K562 (cell line): ENCODE measurements at regions not wholly inside any gene's neighbourhood (a gene's known extent, or its start where the extent isn't known, plus 50 kb on each side); places are given as distances from the start of the nearest gene placed in this dataset.

ENCODE experiments used
- HBP1 ChIP-seq: fragments of 450-650 bp; formaldehyde crosslinking; IDR thresholded peaks from 2 replicates; pipeline ENCODE4 v1.4.0; 2022; ENCODE audit warnings: missing genetic modification characterization
- KLF6 ChIP-seq: fragments of 250-450 bp; sonication (Bioruptor Pico); IDR thresholded peaks from 2 replicates; pipeline ENCODE4 v1.4.0; 2020; ENCODE audit warnings: mild to moderate bottlenecking, moderate library complexity, borderline replicate concordance
- MAZ ChIP-seq, 2 experiments: fragments of 450-650 bp in 1 of 2; sonication (generic) in 1 of 2; formaldehyde crosslinking; IDR thresholded peaks in 1 of 2; conservative IDR thresholded peaks in 1 of 2; 2 replicates each; pipeline versions ENCODE4 v1.4.0 to v1.5.0; 2020; ENCODE audit warnings: mild to moderate bottlenecking in 1 of 2, missing genetic modification reagents in 1 of 2
- SP2 ChIP-seq: IDR thresholded peaks from 2 replicates; pipeline ENCODE4 v1.6.1; 2011; ENCODE audit warnings: mild to moderate bottlenecking, low read depth, low read length, moderate library complexity; ENCODE audit not compliant: poor library complexity, severe bottlenecking; ENCODE audit errors: extremely low read depth
- ZNF311 ChIP-seq: fragments of 250-450 bp; sonication (Bioruptor Pico); IDR thresholded peaks from 2 replicates; pipeline ENCODE4 v1.4.0; 2020; ENCODE audit warnings: mild to moderate bottlenecking, moderate library complexity
- ZNF778 ChIP-seq: fragments of 450-650 bp; formaldehyde crosslinking; IDR thresholded peaks from 2 replicates; pipeline ENCODE4 v1.4.0; 2020; ENCODE audit warnings: mild to moderate bottlenecking, moderate library complexity
- TF ChIP-seq, protein P1 (sequence below), 3 experiments: fragments of 200-800 bp in 1 of 3; sonication (Bioruptor generic) in 1 of 3; sonication (generic) in 1 of 3; formaldehyde crosslinking in 1 of 3; IDR thresholded peaks; 2 replicates each; pipeline versions ENCODE4 v1.6.1 to v1.8.0; 2016 to 2022; ENCODE audit warnings: mild to moderate bottlenecking in 2 of 3, missing compliant biosample characterization in 2 of 3, missing genetic modification characterization in 2 of 3, missing genetic modification reagents in 1 of 3
- TF ChIP-seq, protein P2 (sequence below): IDR thresholded peaks from 2 replicates; pipeline ENCODE4 v1.6.1; 2011; ENCODE audit warnings: borderline replicate concordance, low read depth, mild to moderate bottlenecking, moderate library complexity, low read length; ENCODE audit not compliant: insufficient read depth, poor library complexity, severe bottlenecking

DNA sequence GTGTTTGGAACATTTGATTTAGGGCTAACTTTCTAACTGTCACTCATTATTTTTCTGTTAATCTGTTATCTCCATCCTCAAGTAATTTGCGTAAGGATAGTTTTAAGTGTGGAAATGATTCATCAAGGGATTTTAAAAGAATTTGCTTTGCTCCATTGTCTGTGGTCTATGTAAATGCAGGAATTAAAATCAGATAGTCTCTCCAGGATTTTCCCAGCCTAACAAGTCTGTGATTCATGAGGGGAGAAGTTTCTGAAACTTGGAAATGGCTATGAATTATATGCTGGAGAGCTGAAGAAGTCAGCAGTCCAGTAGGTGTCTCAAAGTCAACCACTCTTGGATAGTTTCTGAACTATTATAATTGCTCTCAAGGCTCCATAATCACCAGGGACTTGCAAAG lies 264.5 kb downstream of the MRPL39 start (continued):
- TF ChIP-seq, protein P1, sequence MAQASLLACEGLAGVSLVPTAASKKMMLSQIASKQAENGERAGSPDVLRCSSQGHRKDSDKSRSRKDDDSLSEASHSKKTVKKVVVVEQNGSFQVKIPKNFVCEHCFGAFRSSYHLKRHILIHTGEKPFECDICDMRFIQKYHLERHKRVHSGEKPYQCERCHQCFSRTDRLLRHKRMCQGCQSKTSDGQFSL (CRISPR knock-in tag; IDR thresholded peaks at IDR 0.05) = no peak
- TF ChIP-seq, protein P1 (tag; IDR thresholded peaks at IDR 0.05) = no peak
- TF ChIP-seq KLF6 (CRISPR knock-in tag) = no peak
- TF ChIP-seq HBP1 = no peak
- TF ChIP-seq, protein P2, sequence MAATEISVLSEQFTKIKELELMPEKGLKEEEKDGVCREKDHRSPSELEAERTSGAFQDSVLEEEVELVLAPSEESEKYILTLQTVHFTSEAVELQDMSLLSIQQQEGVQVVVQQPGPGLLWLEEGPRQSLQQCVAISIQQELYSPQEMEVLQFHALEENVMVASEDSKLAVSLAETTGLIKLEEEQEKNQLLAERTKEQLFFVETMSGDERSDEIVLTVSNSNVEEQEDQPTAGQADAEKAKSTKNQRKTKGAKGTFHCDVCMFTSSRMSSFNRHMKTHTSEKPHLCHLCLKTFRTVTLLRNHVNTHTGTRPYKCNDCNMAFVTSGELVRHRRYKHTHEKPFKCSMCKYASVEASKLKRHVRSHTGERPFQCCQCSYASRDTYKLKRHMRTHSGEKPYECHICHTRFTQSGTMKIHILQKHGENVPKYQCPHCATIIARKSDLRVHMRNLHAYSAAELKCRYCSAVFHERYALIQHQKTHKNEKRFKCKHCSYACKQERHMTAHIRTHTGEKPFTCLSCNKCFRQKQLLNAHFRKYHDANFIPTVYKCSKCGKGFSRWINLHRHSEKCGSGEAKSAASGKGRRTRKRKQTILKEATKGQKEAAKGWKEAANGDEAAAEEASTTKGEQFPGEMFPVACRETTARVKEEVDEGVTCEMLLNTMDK = no peak
- no peak for TF ChIP-seq ZNF311
- TF ChIP-seq SP2 = no peak
- no peak for TF ChIP-seq MAZ (CRISPR knock-in tag; conservative IDR thresholded peaks at IDR 0.05 in 1 of 2, IDR thresholded peaks at IDR 0.05 in 1 of 2)
- no peak for TF ChIP-seq ZNF778 (CRISPR knock-in tag)
